HG03558 (cell line): ENCODE measurements at regions not wholly inside any gene's neighbourhood (a gene's known extent, or its start where the extent isn't known, plus 50 kb on each side); places are given as distances from the start of the nearest gene placed in this dataset.

Source experiments
- ATAC-seq: cut with Tn5 transposase; IDR thresholded peaks from one replicate; pipeline ENCODE4 v1.9.1; 2021; ENCODE audit warnings: moderate number of reproducible peaks; ENCODE audit not compliant: unreplicated experiment; ENCODE audit errors: extremely low read depth

- ATAC-seq, result no peak
Observed at GRCh38 chr2:58313926-58314325, 72.8 kb upstream of the FANCL start.

GRCh38 chr2:58308435-58308834 lies 67.3 kb upstream of the FANCL start:
- no peak for ATAC-seq

- ATAC-seq, result no peak
Observed at GRCh38 chr2:58304843-58305242, 63.7 kb upstream of the FANCL start.

- ATAC-seq, result no peak
Observed at GRCh38 chr2:58299123-58299522, 58.0 kb upstream of the FANCL start.

- no peak for ATAC-seq
Observed at GRCh38 chr2:58293056-58293455, 51.9 kb upstream of the FANCL start.

- ATAC-seq, result no peak
Observed at GRCh38 chr2:58291726-58292438, 50.8 kb upstream of the FANCL start.
